Stimulated activated CD4-positive, alpha-beta T cell treated with anti-CD3 and anti-CD28 coated beads, Interleukin-15, amount 100 ng/mL, for 48 hours (primary cell): ENCODE measurements at regions not wholly inside any gene's neighbourhood (a gene's known extent, or its start where the extent isn't known, plus 50 kb on each side); places are given as distances from the start of the nearest gene placed in this dataset.
"Not testable (repeated sequence)": the region's sequence is repeated elsewhere in the genome, so short reads cannot be mapped to it uniquely, and the experiment has no call there.

Source experiments
- DNase-seq, 2 donors: peaks; one replicate each; pipeline ENCODE4 v3.0.0-alpha.2; 2020; ENCODE audit warnings: low read depth in 2 of 2

- DNase-seq, result no peak
Measured at GRCh38 chr9:75540185-75540584, 350.3 kb upstream of the PCSK5 start.

- DNase-seq, result no peak
Measured at GRCh38 chr9:75541734-75542133, 348.7 kb upstream of the PCSK5 start.

DNA sequence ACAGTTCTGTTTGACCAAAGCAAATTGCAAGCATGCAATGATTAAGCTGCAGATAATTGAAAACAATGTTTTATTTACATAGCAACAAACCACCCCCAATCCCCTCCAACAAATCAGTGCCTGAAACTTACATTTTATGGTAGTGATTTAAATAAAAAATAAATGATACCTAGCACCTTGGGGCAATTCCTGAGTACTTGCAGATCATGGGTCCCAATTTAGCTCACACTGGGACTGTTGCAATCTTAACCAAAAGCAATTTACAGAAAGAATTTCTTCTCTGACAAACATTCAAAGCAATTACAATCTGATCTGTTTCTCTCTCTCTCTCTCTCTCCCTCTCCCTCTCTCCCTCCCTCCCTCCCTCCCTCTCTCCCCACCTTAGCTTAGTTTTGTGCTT, 345.7 kb upstream of the PCSK5 start:
- DNase-seq, result no peak

DNA sequence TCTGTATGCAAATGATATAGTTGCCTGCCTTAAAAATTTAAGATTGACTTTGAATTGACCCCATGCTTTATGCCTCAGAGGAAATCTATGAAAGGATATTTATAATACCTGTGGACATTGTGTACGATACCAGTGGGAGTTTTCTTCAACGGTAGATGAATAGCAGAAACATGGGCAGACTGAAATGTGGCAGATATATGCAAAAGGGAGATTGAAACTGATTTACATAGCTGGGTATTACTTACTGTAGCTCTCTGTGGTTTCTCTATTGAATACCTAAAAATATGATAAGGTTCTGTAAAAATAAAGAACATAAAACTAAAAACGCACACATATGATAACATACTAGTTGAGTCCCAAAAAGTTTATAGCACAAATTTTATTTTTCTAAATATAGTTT, 345.2 kb upstream of the PCSK5 start:
- DNase-seq, result no peak

GRCh38 chr9:75548871-75549270, 341.6 kb upstream of the PCSK5 start:
- DNase-seq, result no peak

GRCh38 chr9:75551861-75552260, 338.6 kb upstream of the PCSK5 start:
- DNase-seq, result no peak

GRCh38 chr9:75552941-75553340, 337.5 kb upstream of the PCSK5 start:
- DNase-seq, result no peak

DNA sequence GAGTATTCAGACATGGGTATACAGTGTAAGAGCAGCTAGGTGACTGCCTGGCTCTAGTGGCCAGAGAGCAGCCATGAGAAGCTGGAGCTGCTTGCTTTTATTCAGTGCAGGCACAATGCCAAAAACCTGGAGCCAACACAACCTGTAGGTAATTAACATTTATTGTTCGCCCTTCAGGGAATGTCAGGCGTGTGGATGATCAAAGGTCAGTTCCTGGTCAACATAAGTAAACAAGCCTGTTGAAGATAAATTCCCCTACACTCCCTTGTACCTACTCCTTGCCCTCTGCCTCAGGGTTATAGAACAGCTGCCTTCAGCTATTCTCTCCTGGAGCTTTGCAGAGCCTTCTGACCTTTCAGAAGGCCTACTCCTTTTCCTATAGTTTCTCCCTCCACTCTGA, 323.7 kb upstream of the PCSK5 start:
- DNase-seq, result not testable (repeated sequence)

DNA sequence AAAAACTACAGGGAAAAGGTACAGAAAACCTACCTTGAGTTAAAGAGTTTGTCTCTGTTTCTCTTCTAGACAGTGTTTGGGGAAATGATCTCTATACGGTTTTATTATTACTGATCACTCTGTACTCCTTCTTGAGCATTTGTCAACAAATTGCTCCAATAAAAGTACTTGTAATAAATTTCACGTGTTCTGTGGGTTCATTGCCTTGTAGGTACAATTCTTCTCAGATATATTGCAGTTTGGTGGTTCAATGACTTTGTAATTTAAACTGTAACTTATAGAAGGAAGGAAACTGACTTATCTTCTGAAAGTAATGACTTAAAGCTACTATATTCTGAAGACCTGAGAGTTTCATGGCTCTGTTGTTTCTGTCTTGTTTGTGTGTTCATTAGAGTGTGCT, 319.9 kb upstream of the PCSK5 start:
- DNase-seq, result no peak

- DNase-seq, result no peak
Measured at GRCh38 chr9:75574569-75574968, 315.9 kb upstream of the PCSK5 start.

DNA sequence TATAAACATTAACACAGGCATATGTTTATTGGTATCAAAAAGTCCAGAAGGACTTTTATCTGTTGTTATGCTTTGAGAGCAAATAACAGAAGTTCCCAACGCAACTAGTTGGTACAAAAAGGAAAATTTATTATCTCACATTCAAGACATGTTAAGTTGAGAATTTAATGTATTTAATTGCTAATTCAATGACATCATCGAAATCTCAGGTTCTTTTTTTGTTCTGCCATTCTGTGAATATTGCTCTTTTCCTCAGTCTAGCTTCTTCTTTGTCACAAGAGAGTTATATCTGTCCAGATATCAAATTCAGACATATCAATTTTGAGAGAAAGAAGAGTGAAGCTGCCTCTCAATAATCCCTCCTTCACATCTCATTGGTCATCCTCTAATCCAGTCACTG, 307.6 kb upstream of the PCSK5 start:
- no peak for DNase-seq

GRCh38 chr9:75588808-75589207, 301.7 kb upstream of the PCSK5 start:
- DNase-seq, result no peak

- DNase-seq, result no peak
Measured at GRCh38 chr9:75589497-75589896, 301.0 kb upstream of the PCSK5 start.

GRCh38 chr9:75591972-75592371, 298.5 kb upstream of the PCSK5 start:
- DNase-seq, result no peak

GRCh38 chr9:75592586-75592985, 297.9 kb upstream of the PCSK5 start:
- DNase-seq, result no peak

- DNase-seq, result no peak
Measured at GRCh38 chr9:75593920-75594319, 296.6 kb upstream of the PCSK5 start.

- no peak for DNase-seq
Measured at GRCh38 chr9:75599126-75599525, 291.3 kb upstream of the PCSK5 start.

DNA sequence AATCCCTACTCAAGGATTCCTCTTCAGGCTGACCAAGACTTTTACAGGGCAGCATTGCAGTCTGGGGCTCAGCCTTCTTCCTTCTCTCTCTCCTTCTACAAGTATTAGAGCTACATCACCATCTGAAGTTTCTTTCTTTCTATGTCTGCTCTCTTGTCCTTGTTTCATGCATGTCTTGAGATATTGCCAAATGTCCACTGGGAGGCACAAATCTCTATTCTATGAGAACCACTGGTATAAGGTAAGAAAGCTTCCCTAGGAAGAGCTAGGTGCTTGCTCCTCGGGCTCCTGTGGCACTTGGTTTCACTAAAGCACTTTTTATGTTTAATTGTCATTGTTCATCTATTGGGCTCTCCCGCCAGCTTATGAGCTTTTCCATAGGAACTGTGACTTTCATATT, 289.2 kb upstream of the PCSK5 start:
- DNase-seq, result no peak

- no peak for DNase-seq
Measured at GRCh38 chr9:75602060-75602459, 288.4 kb upstream of the PCSK5 start.

GRCh38 chr9:75604661-75605060, 285.8 kb upstream of the PCSK5 start:
- DNase-seq, result no peak

GRCh38 chr9:75607521-75607920, 283.0 kb upstream of the PCSK5 start:
- DNase-seq, result no peak

DNA sequence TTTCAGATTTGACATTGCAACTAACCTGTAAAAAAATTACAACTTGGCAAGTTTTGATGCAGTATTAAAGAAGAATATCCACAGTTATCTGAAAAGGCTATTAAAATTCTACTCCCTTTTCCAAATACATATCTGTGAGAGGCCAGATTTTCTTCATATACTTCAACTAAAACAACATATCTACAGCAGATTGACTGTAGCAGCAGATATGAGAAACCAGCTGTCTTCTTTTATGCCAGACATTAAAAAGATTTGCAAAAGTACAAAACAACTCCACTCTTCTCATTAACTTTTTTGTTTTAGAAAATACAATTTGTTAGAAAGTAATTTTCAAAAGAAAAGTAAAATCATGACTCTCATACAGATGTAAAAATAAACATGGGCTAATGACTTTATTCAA, 281.1 kb upstream of the PCSK5 start:
- no peak for DNase-seq

GRCh38 chr9:75610246-75610645, 280.2 kb upstream of the PCSK5 start:
- DNase-seq, result no peak

DNA sequence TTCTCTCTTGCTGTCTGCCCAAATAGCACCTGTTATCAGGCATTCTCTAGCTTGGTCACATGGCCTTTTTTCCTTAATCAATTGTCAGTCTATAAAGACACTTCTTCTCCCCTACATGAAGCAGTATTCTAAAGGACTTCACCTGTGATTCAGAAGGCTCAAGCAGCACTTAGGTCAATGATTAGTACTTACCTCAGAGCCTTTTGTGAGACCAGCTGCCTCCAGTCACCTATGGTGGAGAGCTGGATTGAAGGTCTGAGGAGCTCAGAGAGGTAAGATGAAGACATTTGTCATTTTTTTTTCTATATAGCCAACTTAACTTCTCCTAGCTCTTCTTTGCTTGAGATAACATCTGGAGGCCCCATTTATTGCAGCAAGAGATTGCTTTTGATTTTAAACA, 278.3 kb upstream of the PCSK5 start:
- DNase-seq, result no peak

- no peak for DNase-seq
Measured at GRCh38 chr9:75612754-75613153, 277.7 kb upstream of the PCSK5 start.
